ENCODE measurements at regions not wholly inside any gene's neighbourhood (a gene's known extent, or its start where the extent isn't known, plus 50 kb on each side); places are given as distances from the start of the nearest gene placed in this dataset.

GRCh38 chr7:156198277-156198676 is 386.0 kb upstream of the SHH start:
- DNase-seq (ENCODE audit: extremely low read depth, low read depth), result no peak

- no peak for DNase-seq (ENCODE audit: extremely low read depth, low read depth)
Observed at GRCh38 chr7:156196649-156197048, 384.4 kb upstream of the SHH start.

GRCh38 chr7:156195276-156195675 is 383.0 kb upstream of the SHH start:
- no peak for DNase-seq (ENCODE audit: extremely low read depth, low read depth)

GRCh38 chr7:156194813-156195212 is 382.6 kb upstream of the SHH start:
- no peak for DNase-seq (ENCODE audit: extremely low read depth, low read depth)

GRCh38 chr7:156192921-156193320 is 380.7 kb upstream of the SHH start:
- peak; percentile 37 for DNase-seq (ENCODE audit: extremely low read depth, low read depth)

GRCh38 chr7:156191090-156191489 is 378.8 kb upstream of the SHH start:
- no peak for DNase-seq (ENCODE audit: extremely low read depth, low read depth)

GRCh38 chr7:156185076-156185475 is 372.8 kb upstream of the SHH start:
- DNase-seq (ENCODE audit: extremely low read depth, low read depth), result no peak

- no peak for DNase-seq (ENCODE audit: extremely low read depth, low read depth)
Observed at GRCh38 chr7:156184164-156184563, 371.9 kb upstream of the SHH start.

- DNase-seq (ENCODE audit: extremely low read depth, low read depth), result no peak
Observed at GRCh38 chr7:156180451-156181229, 368.4 kb upstream of the SHH start.

GRCh38 chr7:156179872-156180390 is 367.7 kb upstream of the SHH start:
- DNase-seq (ENCODE audit: extremely low read depth, low read depth), result no peak

- no peak for DNase-seq (ENCODE audit: extremely low read depth, low read depth)
Observed at GRCh38 chr7:156178857-156179256, 366.6 kb upstream of the SHH start.

GRCh38 chr7:156178214-156178613 is 366.0 kb upstream of the SHH start:
- no peak for DNase-seq (ENCODE audit: extremely low read depth, low read depth)

GRCh38 chr7:156177422-156178055 is 365.3 kb upstream of the SHH start:
- DNase-seq (ENCODE audit: extremely low read depth, low read depth), result no peak

- no peak for DNase-seq (ENCODE audit: extremely low read depth, low read depth)
Observed at GRCh38 chr7:156176039-156176438, 363.8 kb upstream of the SHH start.

GRCh38 chr7:156175003-156175402 is 362.7 kb upstream of the SHH start:
- no peak for DNase-seq (ENCODE audit: extremely low read depth, low read depth)

- no peak for DNase-seq (ENCODE audit: extremely low read depth, low read depth)
Observed at GRCh38 chr7:156174428-156174827, 362.2 kb upstream of the SHH start.

- DNase-seq (ENCODE audit: extremely low read depth, low read depth), result no peak
Observed at GRCh38 chr7:156173748-156174353, 361.6 kb upstream of the SHH start.

GRCh38 chr7:156173346-156173745 is 361.1 kb upstream of the SHH start:
- DNase-seq (ENCODE audit: extremely low read depth, low read depth), result no peak

- DNase-seq (ENCODE audit: extremely low read depth, low read depth), result no peak
Observed at GRCh38 chr7:156172638-156173037, 360.4 kb upstream of the SHH start.

GRCh38 chr7:156169474-156170370 is 357.5 kb upstream of the SHH start:
- DNase-seq (ENCODE audit: extremely low read depth, low read depth), result no peak

- no peak for DNase-seq (ENCODE audit: extremely low read depth, low read depth)
Observed at GRCh38 chr7:156168434-156168833, 356.2 kb upstream of the SHH start.
